Hepatocyte (in vitro differentiated cells): ENCODE measurements at regions not wholly inside any gene's neighbourhood (a gene's known extent, or its start where the extent isn't known, plus 50 kb on each side); places are given as distances from the start of the nearest gene placed in this dataset.

Experiments used
- EZH2 ChIP-seq: fragments of 200-600 bp; sonication (generic); IDR thresholded peaks from 2 replicates; pipeline ENCODE4 v1.6.1; 2016; ENCODE audit warnings: antibody characterized with exemption, mild to moderate bottlenecking, borderline replicate concordance
- EZH2phosphoT487 ChIP-seq: fragments of 200-600 bp; sonication (generic); IDR thresholded peaks from one replicate; pipeline ENCODE4 v1.6.1; 2018; ENCODE audit warnings: antibody characterized with exemption, mild to moderate bottlenecking, low read depth, moderate library complexity; ENCODE audit not compliant: unreplicated experiment, severe bottlenecking
- TF ChIP-seq, protein P1 (sequence below): fragments of 200-600 bp; sonication (generic); IDR thresholded peaks from 2 replicates; pipeline ENCODE4 v1.5.1; 2016; ENCODE audit warnings: antibody characterized with exemption, mild to moderate bottlenecking; ENCODE audit not compliant: poor library complexity

DNA sequence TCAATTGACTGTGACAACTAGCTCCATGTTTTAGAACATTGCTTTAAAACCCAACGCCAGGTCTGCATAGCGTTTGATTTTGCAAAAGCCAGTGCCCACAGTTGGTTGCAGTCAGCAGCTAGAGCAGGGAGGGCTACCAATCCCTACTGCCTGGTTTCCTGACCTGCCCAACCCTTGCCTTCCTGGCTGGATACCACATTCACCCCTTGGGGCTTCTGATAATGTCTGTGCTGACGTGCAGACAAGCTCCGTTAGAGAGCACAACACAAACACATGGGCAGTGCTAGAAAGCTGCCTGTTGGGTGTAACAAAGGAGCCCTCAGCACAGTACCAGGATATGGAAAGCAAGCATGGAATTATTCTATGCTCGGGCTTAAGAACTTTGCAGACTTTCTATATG is 71.4 kb upstream of the THSD7B start:
- TF ChIP-seq, protein P1, sequence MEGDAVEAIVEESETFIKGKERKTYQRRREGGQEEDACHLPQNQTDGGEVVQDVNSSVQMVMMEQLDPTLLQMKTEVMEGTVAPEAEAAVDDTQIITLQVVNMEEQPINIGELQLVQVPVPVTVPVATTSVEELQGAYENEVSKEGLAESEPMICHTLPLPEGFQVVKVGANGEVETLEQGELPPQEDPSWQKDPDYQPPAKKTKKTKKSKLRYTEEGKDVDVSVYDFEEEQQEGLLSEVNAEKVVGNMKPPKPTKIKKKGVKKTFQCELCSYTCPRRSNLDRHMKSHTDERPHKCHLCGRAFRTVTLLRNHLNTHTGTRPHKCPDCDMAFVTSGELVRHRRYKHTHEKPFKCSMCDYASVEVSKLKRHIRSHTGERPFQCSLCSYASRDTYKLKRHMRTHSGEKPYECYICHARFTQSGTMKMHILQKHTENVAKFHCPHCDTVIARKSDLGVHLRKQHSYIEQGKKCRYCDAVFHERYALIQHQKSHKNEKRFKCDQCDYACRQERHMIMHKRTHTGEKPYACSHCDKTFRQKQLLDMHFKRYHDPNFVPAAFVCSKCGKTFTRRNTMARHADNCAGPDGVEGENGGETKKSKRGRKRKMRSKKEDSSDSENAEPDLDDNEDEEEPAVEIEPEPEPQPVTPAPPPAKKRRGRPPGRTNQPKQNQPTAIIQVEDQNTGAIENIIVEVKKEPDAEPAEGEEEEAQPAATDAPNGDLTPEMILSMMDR = no peak
- no peak for TF ChIP-seq EZH2
- no peak for TF ChIP-seq EZH2phosphoT487
